NT2/D1 (cell line): ENCODE measurements at regions not wholly inside any gene's neighbourhood (a gene's known extent, or its start where the extent isn't known, plus 50 kb on each side); places are given as distances from the start of the nearest gene placed in this dataset.

ENCODE experiments used
- DNase-seq: peaks from one replicate; pipeline ENCODE4 v3.0.0-alpha.2; 2011; ENCODE audit warnings: low read depth, low spot score
- H3K27me3 ChIP-seq: 2 replicates; pipeline ENCODE4 v1.6.0; 2011; ENCODE audit warnings: mild to moderate bottlenecking; ENCODE audit not compliant: insufficient read length, insufficient read depth
- H3K36me3 ChIP-seq: 2 replicates; pipeline ENCODE4 v1.6.1; 2011; ENCODE audit warnings: mild to moderate bottlenecking, low read length, mixed read lengths; ENCODE audit not compliant: insufficient read depth, insufficient read length
- H3K4me1 ChIP-seq: 2 replicates; pipeline ENCODE4 v1.5.1; 2011; ENCODE audit not compliant: insufficient read depth, insufficient read length
- H3K4me3 ChIP-seq: 2 replicates; pipeline ENCODE4 v1.5.1; 2011; ENCODE audit warnings: low read depth; ENCODE audit not compliant: insufficient read length
- H3K9ac ChIP-seq: 2 replicates; pipeline ENCODE4 v1.6.0; 2011; ENCODE audit warnings: low read depth; ENCODE audit not compliant: insufficient read length
- H3K9me3 ChIP-seq: 2 replicates; pipeline ENCODE4 v1.5.1; 2011; ENCODE audit warnings: mild to moderate bottlenecking, low read length; ENCODE audit not compliant: insufficient read depth
- SUZ12 ChIP-seq: IDR thresholded peaks from 2 replicates; pipeline ENCODE4 v1.6.1; 2011; ENCODE audit not compliant: insufficient read length, insufficient read depth; ENCODE audit errors: extremely low read depth
- YY1 ChIP-seq: IDR thresholded peaks from 2 replicates; pipeline ENCODE4 v1.6.1; 2011; ENCODE audit not compliant: insufficient read length, insufficient read depth
- ZNF274 ChIP-seq: IDR thresholded peaks from 2 replicates; pipeline ENCODE4 v1.6.1; 2011; ENCODE audit warnings: mild to moderate bottlenecking, low read depth, low read length

DNA sequence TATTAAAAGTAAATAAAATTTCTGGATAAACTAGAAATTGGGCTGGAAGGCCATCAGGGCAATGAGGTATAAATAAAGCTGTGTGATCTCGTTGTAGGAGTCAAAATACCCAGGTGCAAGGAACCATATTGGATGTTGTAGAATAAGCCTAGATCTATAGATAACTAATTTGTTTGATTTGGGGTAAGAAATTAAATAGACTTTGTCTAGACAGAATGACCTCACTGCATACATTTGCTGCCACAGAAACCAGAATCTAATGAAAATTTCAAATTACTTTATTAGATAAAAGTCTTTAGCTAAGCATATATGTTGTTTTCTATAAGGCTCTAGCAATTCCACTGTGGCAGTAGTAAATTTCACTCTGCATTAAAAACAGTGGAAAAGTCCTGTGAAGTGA lies 225.2 kb upstream of the ITGA1 start:
- Histone ChIP-seq H3K4me3 (no peak overlapping the region), H3K4me1 (no peaks in the 10 kb centered on the region), H3K9me3 (no peaks in the 10 kb centered on the region), H3K9ac (no peak overlapping the region), H3K36me3 (no peaks in the 10 kb centered on the region), H3K27me3 (no peaks in the 10 kb centered on the region)
- TF ChIP-seq ZNF274 (no peak), SUZ12 (no peak), YY1 (no peak)
- no peak for DNase-seq

DNA sequence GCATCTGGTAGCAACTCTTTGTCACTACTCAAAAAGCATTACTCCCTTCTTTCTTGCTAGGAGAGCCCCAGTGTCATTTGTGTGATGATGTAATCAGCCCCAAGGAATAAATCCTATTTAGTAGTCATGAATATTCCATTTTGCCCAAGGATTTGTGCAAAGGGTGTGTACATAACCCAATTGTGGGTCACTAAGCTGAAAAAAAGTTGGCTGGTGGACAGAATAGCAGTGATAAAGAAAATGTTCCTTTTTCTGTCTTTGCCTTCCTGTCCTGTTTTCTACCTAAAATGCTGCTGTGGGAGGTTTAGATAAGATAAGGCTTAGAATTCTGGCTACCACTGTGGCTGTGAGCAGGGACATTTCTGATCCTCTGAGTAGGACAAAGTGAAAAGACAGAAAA lies 223.1 kb upstream of the ITGA1 start:
- H3K27me3 ChIP-seq: no peaks in the 10 kb centered on the region
- H3K9me3 ChIP-seq: no peaks in the 10 kb centered on the region
- TF ChIP-seq YY1: no peak
- TF ChIP-seq ZNF274: no peak
- TF ChIP-seq SUZ12: no peak
- H3K9ac ChIP-seq: no peak overlapping the region
- no peaks in the 10 kb centered on the region for H3K4me1 ChIP-seq
- no peak overlapping the region for H3K4me3 ChIP-seq
- DNase-seq: no peak
- no peaks in the 10 kb centered on the region for H3K36me3 ChIP-seq

DNA sequence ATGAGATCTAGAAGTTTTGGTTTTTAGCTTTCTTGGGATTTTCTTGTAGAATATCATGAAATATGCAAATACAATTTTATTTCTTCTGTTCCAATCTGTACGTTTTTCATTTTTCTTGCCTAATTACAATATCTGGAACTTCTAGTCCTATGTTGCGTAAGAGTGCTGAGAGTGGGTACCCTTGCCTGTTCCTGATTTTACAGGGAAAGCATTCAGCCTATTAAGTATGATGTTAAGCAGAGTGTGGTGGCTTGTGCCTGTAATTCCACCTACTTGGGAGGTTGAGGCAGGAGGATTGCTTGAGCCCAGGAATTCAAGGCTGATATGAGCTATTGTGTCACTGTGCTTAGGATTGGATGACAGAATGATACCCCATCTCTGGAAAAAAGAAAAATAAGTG lies 210.2 kb upstream of the ITGA1 start:
- TF ChIP-seq YY1 (no peak), SUZ12 (no peak), ZNF274 (no peak)
- no peak for DNase-seq
- no peaks in the 10 kb centered on the region for H3K9me3 ChIP-seq

DNA sequence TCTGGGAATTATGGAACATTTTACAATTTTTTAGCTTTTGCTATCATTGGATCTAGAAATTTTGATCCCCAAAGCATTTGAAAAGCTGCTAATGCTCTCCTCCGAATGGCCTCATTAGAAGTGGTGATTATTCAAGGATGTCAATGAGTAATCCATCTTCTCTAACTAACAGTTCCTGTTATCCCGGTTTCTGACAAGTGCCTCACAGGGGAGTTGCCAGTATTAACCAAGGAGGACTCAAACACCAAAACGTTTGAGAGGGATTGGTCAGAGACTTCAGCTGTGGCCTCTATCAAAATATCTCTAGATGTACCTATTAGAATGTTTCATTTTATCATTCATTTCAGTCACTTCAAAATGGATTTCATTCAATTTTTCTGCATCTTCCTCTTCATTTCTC lies 208.3 kb upstream of the ITGA1 start:
- H3K36me3 ChIP-seq: no peaks in the 10 kb centered on the region
- no peak for TF ChIP-seq YY1
- TF ChIP-seq ZNF274: no peak
- no peak for TF ChIP-seq SUZ12
- no peaks in the 10 kb centered on the region for H3K9me3 ChIP-seq
- no peak overlapping the region for H3K4me3 ChIP-seq
- no peak overlapping the region for H3K9ac ChIP-seq
- H3K27me3 ChIP-seq: no peaks in the 10 kb centered on the region
- DNase-seq: no peak
- no peaks in the 10 kb centered on the region for H3K4me1 ChIP-seq

More for the DNA sequence above, 210.2 kb upstream of the ITGA1 start:
- Histone ChIP-seq H3K9ac (no peak overlapping the region), H3K4me3 (no peak overlapping the region), H3K36me3 (no peaks in the 10 kb centered on the region), H3K27me3 (no peaks in the 10 kb centered on the region), H3K4me1 (no peaks in the 10 kb centered on the region)

DNA sequence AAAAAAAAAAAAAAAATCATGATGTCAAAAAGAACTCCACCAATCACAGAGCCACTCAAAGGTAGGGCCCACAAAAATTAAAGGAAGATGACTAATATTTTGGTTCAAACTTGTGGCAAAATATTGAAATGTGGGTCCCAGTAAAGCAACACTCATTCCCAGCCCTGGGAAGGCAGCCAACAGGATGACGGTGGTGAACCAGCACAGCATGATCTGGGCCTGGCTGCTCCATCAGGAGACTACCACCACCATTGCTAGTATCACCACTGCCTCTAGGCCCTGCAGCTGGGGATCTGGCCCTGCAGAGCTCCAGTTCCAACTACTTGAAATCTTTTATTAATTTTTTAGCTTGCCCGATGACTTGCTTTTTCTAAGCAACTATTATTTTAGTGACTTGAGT lies 206.8 kb upstream of the ITGA1 start:
- no peak for DNase-seq
- TF ChIP-seq SUZ12 (no peak), ZNF274 (no peak), YY1 (no peak)
- Histone ChIP-seq H3K9me3 (no peaks in the 10 kb centered on the region), H3K9ac (no peak overlapping the region), H3K4me1 (no peaks in the 10 kb centered on the region), H3K27me3 (no peaks in the 10 kb centered on the region), H3K4me3 (no peak overlapping the region), H3K36me3 (no peaks in the 10 kb centered on the region)

DNA sequence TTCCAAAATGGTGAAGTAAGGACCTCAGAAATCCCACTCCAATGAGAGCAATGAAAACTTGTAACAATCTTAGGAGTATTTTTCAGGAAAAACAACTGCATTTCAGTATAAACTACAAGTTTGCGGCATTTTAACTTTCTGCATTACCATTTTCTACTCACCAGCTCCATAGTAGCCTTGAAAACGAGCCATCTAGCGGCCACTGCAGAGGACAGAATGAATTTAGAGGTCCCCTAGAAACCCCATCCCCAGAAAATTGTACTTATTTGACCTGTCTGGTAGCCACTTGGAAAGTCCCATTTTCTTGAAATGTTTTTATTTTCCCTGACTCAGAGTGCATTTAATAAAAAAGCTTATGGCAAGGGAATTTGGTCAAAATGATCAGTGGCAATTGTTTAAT lies 205.4 kb upstream of the ITGA1 start:
- DNase-seq: no peak
- TF ChIP-seq YY1: no peak
- TF ChIP-seq SUZ12: no peak
- Histone ChIP-seq H3K4me3 (no peak overlapping the region), H3K9me3 (no peaks in the 10 kb centered on the region), H3K27me3 (no peaks in the 10 kb centered on the region), H3K36me3 (no peaks in the 10 kb centered on the region), H3K4me1 (no peaks in the 10 kb centered on the region), H3K9ac (no peak overlapping the region)

DNA sequence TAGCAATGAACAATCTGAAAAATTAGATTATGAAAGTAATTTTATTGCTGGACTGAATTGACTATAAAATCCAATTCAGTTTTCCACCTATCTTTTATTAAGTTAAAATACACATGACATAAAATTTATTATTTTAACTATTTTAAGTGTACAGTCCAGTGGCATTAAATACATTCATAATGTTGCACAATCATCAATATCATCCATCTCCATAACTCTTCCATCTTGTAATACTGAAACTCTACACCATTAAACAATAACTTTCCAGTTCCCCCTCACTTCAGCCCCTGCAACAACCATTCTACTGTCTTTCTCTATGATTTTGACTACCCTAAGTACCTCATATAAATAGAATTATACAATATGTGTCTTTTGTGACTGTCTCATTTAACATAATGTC lies 200.6 kb upstream of the ITGA1 start:
- no peak for DNase-seq
- H3K36me3 ChIP-seq: no peaks in the 10 kb centered on the region
- H3K27me3 ChIP-seq: no peaks in the 10 kb centered on the region
- H3K4me1 ChIP-seq: no peaks in the 10 kb centered on the region
- H3K9ac ChIP-seq: no peak overlapping the region
- no peaks in the 10 kb centered on the region for H3K9me3 ChIP-seq
- TF ChIP-seq YY1 (no peak), ZNF274 (no peak), SUZ12 (no peak)
- no peak overlapping the region for H3K4me3 ChIP-seq

DNA sequence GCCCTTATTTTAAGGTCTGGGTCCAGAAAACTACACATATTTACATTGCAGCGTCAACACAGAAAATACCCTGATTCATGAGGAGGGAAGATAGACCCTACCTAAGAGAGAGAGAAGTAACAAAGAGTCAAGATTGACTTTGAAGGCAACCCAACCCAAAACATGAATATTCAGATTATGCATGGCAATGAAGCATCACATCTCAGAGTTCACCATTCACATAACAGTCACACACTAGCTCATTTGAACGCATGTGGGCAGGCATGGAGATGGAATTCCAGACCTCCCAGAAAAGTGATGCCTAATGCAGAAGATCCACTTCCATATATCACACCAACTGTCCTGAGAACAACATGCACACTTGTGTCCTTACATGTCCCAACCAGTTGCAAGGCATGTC lies 190.1 kb upstream of the ITGA1 start:
- Histone ChIP-seq H3K36me3 (no peaks in the 10 kb centered on the region), H3K9me3 (no peaks in the 10 kb centered on the region), H3K27me3 (no peaks in the 10 kb centered on the region), H3K4me1 (no peaks in the 10 kb centered on the region), H3K9ac (no peak overlapping the region), H3K4me3 (no peak overlapping the region)
- TF ChIP-seq YY1 (no peak), SUZ12 (no peak), ZNF274 (no peak)
- DNase-seq: no peak
